ENCODE measurements at regions not wholly inside any gene's neighbourhood (a gene's known extent, or its start where the extent isn't known, plus 50 kb on each side); places are given as distances from the start of the nearest gene placed in this dataset.

DNA sequence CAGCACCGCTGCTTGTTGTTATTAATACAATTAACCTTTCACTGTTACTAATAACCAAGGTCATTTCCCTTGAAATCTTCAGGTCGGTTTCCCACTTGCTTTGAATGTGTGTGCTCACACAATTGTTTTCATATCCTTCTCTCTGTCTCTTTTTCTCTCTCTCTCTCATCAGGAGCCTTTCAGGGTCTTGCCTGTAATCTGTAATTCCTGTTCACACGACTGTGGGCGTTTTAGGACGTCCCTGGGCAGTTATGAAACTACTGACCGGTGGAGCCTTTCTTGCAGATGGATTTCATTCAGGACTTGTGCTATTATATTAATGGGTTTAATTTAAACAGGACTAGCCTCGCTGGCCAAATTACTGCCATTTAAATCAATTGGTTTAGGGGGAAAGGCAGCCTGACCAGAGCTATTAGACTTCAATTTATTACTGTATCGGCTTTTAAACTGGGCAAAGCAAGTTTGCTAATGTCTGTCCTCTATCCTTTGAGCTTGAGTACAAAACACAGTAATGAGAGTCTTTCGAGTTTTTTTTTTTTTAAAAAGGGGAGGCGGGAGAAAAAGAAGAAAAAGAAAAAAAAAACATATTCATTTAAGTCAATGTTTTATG is 316.0 kb upstream of the TLE4 start:
- DNase-seq (ENCODE audit: low read depth, low spot score): no peak

DNA sequence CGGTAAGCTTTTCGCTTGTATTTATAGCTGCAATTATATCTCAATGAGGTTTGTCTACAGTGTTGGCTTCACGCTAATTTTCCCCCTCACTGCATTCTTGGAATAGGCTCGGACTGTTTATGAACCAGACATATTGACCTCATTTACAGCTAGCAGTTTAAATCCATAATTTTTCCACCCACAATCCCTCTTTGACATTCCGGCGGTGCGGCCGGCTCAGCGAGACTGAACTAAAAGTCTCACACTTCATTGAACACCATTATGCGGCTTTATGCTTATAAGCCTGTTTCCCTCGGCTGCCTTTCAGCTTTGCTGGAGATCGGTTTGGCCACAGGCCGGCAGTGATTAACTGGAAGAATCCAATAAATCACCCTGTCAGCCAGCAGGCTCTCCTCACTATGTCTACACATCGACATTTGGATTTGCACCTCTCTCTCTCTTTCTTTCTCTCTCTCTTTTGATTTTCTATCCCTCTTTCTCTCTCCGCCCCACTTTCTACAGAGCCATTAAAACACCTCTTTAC is 315.0 kb upstream of the TLE4 start:
- no peak for DNase-seq (ENCODE audit: low read depth, low spot score)

DNA sequence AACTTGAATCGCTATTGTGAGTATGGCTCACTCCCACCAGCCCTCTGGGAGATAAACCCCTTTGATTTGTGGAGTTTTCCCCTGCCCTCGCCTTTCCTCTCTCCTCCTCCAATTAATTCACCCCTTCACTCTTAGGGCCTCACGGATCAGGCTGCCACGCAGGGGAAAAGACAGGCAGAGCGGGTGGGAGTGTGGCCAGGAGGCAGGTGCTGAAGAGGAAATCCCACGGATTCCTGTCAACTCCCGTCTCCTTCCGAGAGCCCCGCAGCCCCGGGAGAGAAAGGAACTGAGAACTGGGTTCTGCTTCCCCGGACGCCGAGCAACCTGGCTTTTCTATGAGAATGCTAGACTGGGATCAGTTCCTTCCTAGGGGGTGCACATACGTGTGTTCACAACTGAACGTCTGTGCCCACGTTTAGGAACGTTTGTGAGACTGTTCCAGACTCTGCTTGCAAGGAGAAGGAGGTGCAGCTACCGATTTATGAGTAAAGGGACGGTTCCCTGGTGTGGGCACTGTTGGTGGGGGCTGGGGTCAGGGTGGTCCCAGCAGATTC is 314.5 kb upstream of the TLE4 start:
- DNase-seq (ENCODE audit: low read depth, low spot score): no peak

DNA sequence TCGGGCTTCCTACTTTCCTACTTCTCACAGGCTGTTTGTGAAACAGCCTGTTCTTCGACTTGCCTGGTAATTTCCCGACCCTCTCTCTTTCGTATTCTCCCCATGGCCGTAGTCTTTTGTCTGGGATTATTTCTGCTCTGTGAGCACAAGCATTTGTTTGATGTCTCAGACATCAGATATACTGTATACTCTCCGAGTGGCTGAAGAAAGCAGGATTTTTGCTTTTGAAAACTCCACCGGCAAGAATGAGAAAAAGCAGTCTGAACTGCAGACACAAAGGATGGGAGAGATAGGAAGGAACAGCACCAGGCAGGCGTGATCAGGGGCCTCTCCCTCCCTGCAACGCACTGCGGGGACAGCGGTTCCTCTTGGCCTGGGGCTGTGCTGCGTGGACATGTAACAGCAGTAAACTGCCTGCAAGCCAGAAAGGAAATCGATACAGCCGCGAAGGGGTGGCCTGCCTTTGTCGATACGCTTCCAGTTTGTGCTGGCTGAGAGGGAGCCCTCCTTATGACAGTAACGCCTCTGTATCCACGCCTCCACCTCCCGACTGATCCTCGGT is 313.9 kb upstream of the TLE4 start:
- no peak for DNase-seq (ENCODE audit: low read depth, low spot score)

DNA sequence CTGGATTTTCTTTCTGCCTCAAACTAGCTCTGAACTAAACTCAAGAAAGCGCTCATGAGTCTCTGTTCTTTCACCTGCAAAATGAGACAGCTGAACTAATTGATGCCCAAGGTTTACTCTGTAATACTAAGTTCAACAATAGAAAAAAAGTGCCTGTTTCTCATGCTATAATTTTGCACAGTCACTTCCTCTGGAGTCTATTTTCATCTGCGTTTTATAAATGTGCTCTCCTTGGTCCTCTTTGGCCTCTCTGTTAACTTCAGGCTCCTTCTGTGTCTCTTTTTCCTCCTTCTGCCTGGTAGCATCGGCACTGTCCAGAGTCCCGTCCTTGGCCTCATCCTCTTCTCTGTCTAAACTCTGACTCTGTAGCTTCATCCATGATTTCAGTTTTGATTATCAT is 311.9 kb upstream of the TLE4 start:
- no peak for DNase-seq (ENCODE audit: low read depth, low spot score)

DNA sequence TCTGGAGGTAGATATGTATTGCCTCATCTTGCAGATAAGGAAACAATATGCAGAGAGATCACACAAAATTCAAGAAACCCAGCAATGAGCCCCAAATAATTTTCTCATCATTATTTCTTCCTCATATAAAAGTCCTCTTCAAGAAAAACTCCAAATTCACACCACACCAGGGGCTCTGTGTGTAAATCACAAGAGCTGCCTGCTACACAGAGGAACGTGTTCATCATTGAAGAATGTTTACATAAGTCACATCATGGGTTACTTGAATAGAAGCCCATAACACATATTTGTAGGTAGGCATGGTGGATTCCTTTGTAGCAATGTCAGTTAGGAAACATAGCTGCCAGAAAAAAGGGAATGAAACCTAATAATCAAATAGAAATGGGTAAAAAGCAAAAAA is 308.1 kb upstream of the TLE4 start:
- no peak for DNase-seq (ENCODE audit: low read depth, low spot score)

DNA sequence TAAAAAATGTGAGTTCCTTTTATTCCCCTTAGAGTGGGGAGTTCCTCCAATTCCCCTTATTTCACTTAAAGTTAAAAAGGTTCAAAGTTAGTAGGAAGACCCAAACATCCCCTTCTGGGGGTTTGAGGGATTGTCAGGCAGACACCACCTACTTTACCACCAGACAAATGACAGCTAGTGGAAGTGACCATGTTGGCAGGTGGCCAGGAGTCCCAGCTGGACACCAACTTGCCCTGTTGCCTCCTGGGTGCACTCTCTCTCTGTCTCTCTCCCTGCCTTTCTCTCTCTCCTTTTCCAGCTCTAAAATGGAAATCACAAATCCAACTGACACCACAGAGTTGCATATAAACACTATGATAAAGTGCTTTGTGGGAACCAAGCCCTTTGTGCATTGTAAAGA is 307.7 kb upstream of the TLE4 start:
- DNase-seq (ENCODE audit: low read depth, low spot score): no peak

DNA sequence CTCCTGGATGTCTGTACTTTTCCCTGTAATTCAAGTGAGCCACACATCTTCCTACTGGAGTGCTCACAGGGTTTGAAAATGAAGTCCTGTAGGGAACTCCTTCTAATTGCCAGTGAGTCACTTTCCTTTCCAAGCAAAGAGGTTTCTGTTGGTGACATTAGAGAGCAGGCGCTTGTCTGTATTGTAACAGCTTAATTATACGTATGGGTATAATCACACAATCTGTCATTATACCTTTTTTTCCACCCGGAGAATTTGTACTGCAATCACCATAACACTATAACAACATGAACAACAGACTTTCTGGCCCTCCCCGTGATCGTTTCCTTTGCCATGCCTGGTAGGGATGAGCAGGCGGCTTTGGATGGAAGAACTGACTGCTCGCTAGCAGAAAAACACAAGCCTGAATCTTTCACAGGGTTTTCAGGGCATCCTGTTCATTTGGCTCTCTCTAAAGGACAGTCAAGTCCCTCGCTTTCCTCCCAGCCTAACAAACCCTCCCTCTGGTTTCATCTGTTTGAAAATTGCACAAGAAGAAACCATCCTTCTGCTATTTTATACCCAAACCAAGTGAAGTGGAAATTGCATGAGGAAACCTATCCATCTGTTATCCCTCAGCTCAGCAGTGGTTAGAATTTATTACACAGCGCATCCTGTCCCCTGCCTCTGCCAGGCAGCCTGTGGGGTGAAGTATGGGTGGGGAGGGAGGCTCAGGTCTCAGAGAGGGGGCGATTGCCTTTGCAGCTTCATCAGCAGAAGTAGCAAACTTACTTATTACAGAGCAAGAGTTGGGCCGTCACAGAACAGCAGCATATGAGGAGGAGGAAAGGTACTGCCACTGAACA is 307.0 kb upstream of the TLE4 start:
- DNase-seq (ENCODE audit: low read depth, low spot score): no peak

DNA sequence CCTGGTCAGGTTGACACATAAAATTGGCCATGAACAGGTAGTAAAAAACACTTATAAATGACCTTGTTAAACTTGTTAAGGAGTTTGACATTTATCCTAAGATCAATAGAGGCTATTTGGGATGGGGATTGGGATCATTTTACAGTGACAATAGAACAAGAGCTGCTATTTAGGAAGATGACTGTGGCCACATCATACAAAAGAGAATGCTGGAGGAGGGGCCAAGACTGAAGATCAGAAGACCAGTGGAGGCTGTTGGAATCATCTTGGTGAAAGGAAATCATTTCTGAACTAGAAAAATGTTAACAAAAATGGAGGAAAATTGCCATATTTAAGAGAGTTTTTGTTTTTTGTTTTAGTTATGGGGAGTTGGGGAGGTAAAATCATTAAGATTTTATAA is 304.8 kb upstream of the TLE4 start:
- DNase-seq (ENCODE audit: low read depth, low spot score): no peak

DNA sequence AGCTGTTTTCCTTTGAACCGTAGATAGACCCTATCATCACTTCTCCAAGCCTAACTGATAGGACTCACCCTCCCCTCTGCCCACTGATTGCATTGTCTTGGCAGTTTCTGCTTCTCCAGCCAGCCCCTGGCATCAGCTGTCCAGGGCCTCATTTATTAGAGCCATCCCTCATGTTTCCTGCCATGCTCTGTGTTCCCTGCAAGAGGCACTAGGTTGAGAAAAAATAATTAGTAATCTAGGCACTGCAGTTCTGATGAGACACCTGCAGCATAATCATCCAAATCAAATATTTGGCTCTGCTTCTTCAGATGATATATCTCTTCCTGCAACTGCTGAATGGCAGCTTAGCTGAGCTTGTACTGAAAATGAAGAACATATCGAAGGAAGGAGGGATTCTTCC is 303.0 kb upstream of the TLE4 start:
- no peak for DNase-seq (ENCODE audit: low read depth, low spot score)

DNA sequence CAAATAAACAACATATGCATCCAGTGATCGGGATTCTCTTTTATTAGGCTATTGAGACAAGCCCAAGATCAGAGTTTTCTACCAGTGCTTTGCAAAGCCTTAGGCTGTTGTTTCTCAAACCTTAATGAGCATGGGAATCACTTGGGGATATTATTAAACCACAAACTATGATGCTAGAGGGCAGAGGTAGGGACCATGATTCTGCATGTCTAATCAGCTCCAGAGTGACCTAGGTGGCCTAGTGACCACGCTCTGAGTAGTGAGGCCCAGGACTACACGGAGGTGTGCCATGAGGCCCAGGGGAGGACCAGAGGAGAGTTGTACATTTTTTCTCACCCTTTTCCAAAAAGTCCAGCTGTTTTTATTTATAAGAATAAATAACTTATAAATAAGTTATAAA is 298.5 kb upstream of the TLE4 start:
- no peak for DNase-seq (ENCODE audit: low read depth, low spot score)

DNA sequence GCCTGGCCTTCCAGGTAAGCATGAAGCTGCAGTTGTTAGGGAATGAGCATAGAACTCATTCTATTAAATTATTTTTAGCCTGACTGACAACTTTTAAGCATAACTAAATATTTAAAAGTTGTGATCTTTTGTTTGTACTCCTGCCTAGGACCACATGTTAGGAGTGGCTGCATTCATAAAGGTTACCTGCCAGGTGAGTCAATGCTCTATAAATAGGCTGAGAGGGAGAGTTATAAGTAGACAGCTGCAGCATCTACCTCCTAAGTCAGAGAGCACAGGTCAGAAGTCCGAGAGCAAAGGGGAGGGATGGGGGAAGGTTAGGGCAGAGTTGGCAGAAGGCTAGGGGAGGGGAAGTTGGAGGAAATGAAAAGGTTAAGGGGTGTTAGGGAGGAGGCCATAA is 292.4 kb upstream of the TLE4 start:
- DNase-seq (ENCODE audit: low read depth, low spot score): no peak

DNA sequence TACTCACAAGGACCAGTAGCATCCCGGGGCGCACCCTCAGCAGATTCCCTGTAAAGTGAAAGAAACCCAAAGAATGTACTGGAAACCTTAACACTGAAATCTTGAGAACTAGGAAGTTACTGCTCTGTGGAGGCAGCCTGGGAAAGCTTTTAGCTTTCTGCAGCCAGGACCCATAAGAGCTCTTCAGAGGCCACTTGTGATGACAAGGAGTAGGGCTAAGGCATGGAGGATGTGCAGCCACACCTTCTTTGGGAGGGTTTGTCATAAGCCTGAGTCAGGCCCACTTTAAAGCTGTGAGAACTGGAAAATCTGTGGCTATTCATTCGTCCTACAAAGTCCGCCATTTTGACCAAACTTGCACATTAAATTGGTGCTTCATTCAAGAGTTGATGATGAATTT is 291.1 kb upstream of the TLE4 start:
- DNase-seq (ENCODE audit: low read depth, low spot score): no peak

DNA sequence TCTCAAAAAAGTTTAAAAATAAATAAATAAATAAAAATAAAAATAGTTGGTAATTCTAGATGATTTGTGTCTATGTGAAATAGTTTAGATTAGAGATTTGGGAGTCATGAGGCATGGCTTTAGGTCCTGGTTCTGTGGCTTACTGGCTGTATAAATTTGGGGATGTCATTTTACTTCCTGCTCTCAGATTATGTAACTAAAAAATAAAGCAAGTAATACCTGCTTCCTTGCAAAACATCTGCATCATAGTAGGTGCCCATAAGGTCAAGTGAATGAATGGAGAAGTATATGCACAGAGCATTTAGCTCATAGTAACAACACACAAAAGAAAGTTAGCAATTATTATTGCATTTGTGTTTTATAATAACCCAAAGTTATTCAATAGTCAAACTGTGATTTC is 287.7 kb upstream of the TLE4 start:
- no peak for DNase-seq (ENCODE audit: low read depth, low spot score)

DNA sequence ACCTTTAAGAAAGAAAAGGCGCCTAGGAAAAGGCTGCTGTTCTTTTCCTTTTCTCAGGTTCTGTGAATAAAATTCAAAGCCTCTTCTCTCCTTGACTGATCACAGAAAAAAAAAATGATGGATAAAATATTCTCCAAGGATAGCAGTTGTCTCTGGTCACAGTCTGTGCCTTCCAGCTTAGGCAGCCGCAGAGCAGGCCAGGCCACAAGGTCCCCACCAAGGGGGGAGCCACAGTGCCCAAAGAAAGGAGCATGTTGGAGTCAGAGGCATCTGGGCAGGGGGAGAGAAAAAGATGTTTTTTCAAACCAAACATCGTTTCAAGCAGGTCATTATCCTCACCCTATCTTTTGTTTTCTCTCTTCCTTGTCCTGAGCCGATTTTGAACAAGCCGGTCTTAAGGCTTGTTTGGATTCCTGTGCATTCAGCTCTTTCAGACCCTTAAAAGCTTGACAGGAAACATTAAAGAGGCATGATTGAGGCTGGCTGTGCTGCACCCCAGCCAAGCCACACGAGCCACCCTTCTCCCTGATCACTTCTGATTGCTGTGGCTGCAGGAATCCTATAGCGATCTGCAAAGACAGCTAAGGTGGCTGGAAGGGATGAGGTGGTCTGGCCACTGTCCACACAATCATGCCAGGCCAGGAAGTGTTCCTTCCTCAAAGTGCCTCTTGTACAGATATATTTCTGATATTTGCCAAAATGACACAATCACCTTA is 284.6 kb upstream of the TLE4 start:
- DNase-seq (ENCODE audit: low read depth, low spot score): no peak

DNA sequence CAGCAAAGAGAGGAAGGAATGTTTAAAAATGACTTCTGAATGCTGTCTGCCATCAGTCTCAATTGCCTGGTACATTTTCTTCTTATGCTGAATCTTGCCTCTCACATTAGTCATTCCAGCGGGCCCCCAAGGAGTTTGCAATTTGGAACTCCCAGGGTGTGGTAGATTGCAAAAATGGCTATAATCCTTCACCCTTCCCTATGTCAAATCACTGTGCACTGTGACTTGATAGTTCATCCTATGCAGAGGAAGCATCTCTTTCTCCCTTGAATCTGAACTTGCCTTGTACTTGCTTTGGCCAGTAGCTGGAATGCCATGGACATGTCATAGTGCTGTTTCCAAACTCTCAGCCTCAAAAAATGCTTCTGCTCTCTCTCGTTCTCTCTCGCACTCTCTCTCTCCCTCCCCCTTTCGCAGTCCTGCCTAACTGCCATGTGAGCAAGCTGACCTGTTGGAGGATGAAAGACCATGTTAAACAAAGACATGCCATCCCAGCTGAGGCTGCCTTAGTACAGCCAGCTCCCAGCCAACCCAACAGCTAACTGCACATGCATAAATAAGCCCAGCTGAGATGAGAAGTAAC is 284.0 kb upstream of the TLE4 start:
- no peak for DNase-seq (ENCODE audit: low read depth, low spot score)

DNA sequence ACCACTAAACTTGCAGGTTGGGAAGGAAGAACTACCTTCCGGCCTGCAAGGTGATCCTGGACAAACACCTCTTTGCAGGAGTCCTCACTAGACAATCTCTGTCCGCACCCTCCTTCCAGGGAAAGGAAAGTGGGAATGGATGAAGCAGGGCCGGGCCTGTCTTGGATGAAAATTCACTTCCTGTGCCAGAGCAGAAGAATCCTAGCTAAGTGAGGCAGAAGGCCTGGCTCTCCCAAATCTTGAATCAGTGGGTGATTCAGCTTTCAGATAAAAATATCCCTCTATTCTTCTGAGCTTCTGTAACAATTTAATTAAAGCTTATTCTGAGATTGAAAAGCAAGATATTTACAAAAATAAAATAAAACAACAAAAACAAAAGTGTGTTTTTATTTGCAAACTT is 281.9 kb upstream of the TLE4 start:
- DNase-seq (ENCODE audit: low read depth, low spot score): no peak

DNA sequence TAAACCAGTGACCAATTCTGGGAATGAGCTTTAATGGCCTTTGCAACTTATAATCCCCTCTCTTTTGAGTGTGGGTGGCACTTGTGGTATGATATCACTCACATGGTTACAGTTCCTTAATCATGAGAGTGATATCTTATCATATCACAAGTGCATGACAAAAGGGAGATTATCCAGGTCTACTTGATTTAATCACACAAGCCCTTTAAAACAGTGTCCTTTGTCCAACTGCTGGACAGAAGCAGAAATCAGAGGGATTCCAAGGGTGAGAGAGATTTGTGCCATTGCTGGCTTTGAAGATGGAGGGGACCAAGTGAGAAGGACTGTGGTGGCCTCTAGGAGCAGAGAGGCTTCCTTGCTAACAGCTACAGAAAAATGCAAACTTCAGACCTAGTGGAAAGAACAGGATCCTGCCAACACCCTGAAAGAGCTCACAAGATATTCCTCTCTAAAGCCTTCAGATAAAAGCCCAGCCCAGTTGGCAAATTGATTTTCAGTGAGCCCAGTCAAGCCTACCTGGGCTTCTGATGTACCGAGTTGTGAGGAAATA is 279.0 kb upstream of the TLE4 start:
- no peak for DNase-seq (ENCODE audit: low read depth, low spot score)

DNA sequence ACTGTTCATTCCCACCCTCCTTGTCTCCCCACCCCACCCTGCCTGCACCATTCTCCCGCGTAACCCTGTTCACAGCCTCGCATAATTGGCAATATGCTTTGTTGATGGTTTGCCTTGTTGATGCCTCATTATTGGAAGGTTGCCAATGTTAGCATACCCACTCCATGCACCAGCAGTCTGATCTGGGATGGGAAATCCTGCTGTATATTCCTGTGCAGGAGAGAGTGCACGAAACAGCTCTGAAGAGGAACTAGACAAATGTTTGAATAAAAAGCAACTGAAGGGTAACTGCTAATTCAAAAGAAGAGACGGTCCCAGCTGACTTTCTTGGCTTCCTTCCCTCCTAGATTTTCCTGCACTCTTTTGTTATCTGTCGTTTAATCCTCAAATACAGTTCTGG is 271.7 kb upstream of the TLE4 start:
- no peak for DNase-seq (ENCODE audit: low read depth, low spot score)

DNA sequence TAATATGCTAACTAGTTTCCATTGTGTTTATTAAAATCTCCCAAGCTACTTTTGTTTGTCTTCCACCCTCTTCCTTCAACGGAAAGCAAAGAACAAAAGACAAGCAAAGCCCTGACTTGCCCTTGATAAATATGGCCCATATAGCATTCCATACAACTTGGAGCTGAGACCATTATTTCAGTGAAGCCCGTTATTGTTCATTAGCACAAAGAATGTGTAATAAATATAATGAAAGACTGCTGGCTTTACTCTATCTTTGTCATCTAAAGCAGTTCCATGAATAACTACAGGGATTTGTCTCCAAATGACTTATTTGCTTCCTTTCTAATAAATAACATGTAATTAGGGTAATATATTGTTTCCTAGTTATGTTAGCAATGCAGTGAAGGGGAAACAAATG is 270.7 kb upstream of the TLE4 start:
- DNase-seq (ENCODE audit: low read depth, low spot score): no peak

Measured in activated naive CD8-positive, alpha-beta T cell treated with anti-CD3 and anti-CD28 coated beads, Interleukin-2, amount 50 U/mL, for 16 hours (primary cell).